GM12875 (cell line): ENCODE measurements at regions not wholly inside any gene's neighbourhood (a gene's known extent, or its start where the extent isn't known, plus 50 kb on each side); places are given as distances from the start of the nearest gene placed in this dataset.

ENCODE experiments used
- H3K4me3 ChIP-seq: one replicate; pipeline ENCODE4 v1.5.1; 2011; ENCODE audit warnings: low read depth, low read length, control low read depth
- CTCF ChIP-seq: IDR thresholded peaks from 2 replicates; pipeline ENCODE4 v1.5.1; 2011; ENCODE audit warnings: low read depth, mild to moderate bottlenecking, control low read depth, inconsistent platforms, low read length, moderate library complexity, borderline replicate concordance; ENCODE audit not compliant: insufficient read depth

- TF ChIP-seq CTCF: no peak
- no peak overlapping the region for H3K4me3 ChIP-seq
Measured at GRCh38 chr17:53942898-53943297, 120.2 kb downstream of the KIF2B start.

GRCh38 chr17:53948323-53948722 lies 125.6 kb downstream of the KIF2B start:
- H3K4me3 ChIP-seq: no peak overlapping the region
- TF ChIP-seq CTCF: no peak

GRCh38 chr17:53949473-53950090 lies 126.9 kb downstream of the KIF2B start:
- no peak overlapping the region for H3K4me3 ChIP-seq

GRCh38 chr17:53950207-53950857 lies 127.6 kb downstream of the KIF2B start:
- TF ChIP-seq CTCF: no peak
- no peak overlapping the region for H3K4me3 ChIP-seq

More at GRCh38 chr17:53949473-53950090, 126.9 kb downstream of the KIF2B start:
- no peak for TF ChIP-seq CTCF

GRCh38 chr17:53950858-53951250 lies 128.1 kb downstream of the KIF2B start:
- no peak overlapping the region for H3K4me3 ChIP-seq

GRCh38 chr17:53971361-53971760 lies 148.6 kb downstream of the KIF2B start:
- no peak for TF ChIP-seq CTCF
- no peak overlapping the region for H3K4me3 ChIP-seq

More at GRCh38 chr17:53950858-53951250, 128.1 kb downstream of the KIF2B start:
- TF ChIP-seq CTCF: no peak

- no peak overlapping the region for H3K4me3 ChIP-seq
- no peak for TF ChIP-seq CTCF
Measured at GRCh38 chr17:53979991-53980390, 157.3 kb downstream of the KIF2B start.
